ENCODE measurements at regions not wholly inside any gene's neighbourhood (a gene's known extent, or its start where the extent isn't known, plus 50 kb on each side); places are given as distances from the start of the nearest gene placed in this dataset.

DNA sequence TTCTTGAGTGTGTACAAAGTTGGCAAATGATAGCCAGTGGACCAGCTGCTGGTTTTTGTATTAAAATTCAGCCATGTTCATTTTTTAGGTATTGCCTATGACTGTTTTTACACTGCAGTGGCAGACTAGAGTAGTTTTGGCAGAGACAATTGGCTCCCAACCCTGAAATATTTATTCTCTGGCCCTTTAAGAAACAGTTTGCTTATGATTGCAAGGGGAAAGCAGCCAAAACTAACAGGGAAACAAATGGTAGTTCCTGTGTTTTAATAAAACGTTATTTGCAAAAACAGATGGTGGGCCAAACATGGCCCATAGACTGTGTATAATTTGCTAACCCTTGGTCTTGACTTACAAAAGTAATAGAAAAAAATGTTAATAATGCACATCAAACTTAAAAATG, 110.2 kb downstream of the ALX1 start:
- TF ChIP-seq CTCF (IDR thresholded peaks at IDR 0.05) (no peak), EP300 (IDR thresholded peaks at IDR 0.05) (no peak), POLR2A (IDR thresholded peaks at IDR 0.05) (no peak)
- intact Hi-C loops (cut with DNase I), result no loop called here
- 15 to 38% methylated on average over 1 of the region's 1 CpG for WGBS, 2 donors

GRCh38 chr12:85392508-85392907, 112.5 kb downstream of the ALX1 start:
- no peak for TF ChIP-seq EP300 (IDR thresholded peaks at IDR 0.05)
- no peak for TF ChIP-seq CTCF (IDR thresholded peaks at IDR 0.05)
- TF ChIP-seq POLR2AphosphoS5 (IDR thresholded peaks at IDR 0.05), result no peak
- TF ChIP-seq POLR2A (IDR thresholded peaks at IDR 0.05), result no peak

More for the DNA sequence above, 110.2 kb downstream of the ALX1 start:
- no peaks in the 10 kb centered on the region for H3K27me3 ChIP-seq
- no peak overlapping the region for H3K4me3 ChIP-seq
- no peak overlapping the region for H3K27ac ChIP-seq
- DNase-seq, result no peak
- no peaks in the 10 kb centered on the region for H3K9me3 ChIP-seq
- H3K36me3 ChIP-seq, result no peaks in the 10 kb centered on the region
- no peaks in the 10 kb centered on the region for H3K4me1 ChIP-seq

GRCh38 chr12:85393606-85394005, 113.6 kb downstream of the ALX1 start:
- Histone ChIP-seq H3K4me1 (no peaks in the 10 kb centered on the region), H3K27me3 (no peaks in the 10 kb centered on the region), H3K9me3 (no peaks in the 10 kb centered on the region), H3K27ac (no peak overlapping the region), H3K36me3 (no peaks in the 10 kb centered on the region), H3K4me3 (no peak overlapping the region)
- DNase-seq, result no peak
- TF ChIP-seq POLR2A (IDR thresholded peaks at IDR 0.05) (no peak), EP300 (IDR thresholded peaks at IDR 0.05) (no peak), CTCF (IDR thresholded peaks at IDR 0.05) (no peak), POLR2AphosphoS5 (IDR thresholded peaks at IDR 0.05) (no peak)
- intact Hi-C loops (cut with DNase I), result no loop called here

More at GRCh38 chr12:85392508-85392907, 112.5 kb downstream of the ALX1 start:
- no peak overlapping the region for H3K27ac ChIP-seq
- WGBS, 2 donors, result 45 to 57% methylated on average over 1 of the region's 1 CpG
- H3K4me1 ChIP-seq, result no peaks in the 10 kb centered on the region
- H3K27me3 ChIP-seq, result no peaks in the 10 kb centered on the region
- intact Hi-C loops (cut with DNase I), result no loop called here
- DNase-seq, result no peak
- H3K9me3 ChIP-seq, result no peaks in the 10 kb centered on the region
- no peaks in the 10 kb centered on the region for H3K36me3 ChIP-seq
- H3K4me3 ChIP-seq, result no peak overlapping the region

DNA sequence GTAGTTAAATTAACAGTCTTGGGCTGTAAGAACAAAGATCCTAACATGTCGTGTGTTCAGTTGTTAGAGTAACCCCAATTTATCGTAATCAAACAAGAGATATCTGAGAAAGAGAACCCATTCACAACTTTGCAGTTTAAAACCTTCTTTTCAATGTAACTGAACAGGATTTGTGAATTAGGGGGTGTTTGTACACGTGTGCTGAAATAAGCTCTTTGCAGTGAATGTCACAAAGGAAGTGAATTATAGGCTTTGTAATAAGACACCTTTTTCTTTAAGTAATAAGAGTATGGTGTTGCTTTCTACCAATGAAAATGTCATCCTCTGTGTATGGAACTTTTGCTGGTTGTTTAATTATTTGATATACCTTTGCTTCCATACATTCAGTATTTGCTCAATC, 114.0 kb downstream of the ALX1 start:
- no peak for DNase-seq
- 68 to 71% methylated on average over 3 of the region's 3 CpGs for whole genome bisulfite sequencing, 2 donors
- H3K4me1 ChIP-seq, result no peaks in the 10 kb centered on the region
- H3K9me3 ChIP-seq, result no peaks in the 10 kb centered on the region
- no peak overlapping the region for H3K4me3 ChIP-seq
- no peaks in the 10 kb centered on the region for H3K27me3 ChIP-seq
- H3K36me3 ChIP-seq, result no peaks in the 10 kb centered on the region
- TF ChIP-seq CTCF (IDR thresholded peaks at IDR 0.05), result no peak
- TF ChIP-seq EP300 (IDR thresholded peaks at IDR 0.05), result no peak
- H3K27ac ChIP-seq, result no peak overlapping the region
- intact Hi-C loops (cut with DNase I), result no loop called here

DNA sequence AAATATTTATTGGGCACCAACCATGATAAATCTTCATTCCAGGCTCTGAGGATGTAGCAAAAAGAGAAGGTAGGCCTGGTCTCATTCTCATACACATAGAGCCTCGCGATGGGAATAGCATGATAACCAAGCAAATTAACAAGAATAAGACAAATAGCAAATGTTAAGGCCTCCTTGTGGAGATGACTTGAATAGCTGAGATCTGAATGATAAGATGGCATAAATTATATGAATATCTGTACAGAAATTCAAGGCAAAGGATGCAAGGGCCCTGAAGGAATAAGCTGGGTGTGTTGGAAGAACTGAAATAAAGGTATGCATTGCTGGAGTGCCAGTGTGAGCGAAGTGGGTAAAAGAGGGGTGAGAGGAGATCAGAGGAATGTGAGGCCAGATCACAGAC, 114.8 kb downstream of the ALX1 start:
- DNase-seq, result no peak
- Histone ChIP-seq H3K27me3 (no peaks in the 10 kb centered on the region), H3K4me3 (no peak overlapping the region), H3K4me1 (no peaks in the 10 kb centered on the region), H3K27ac (no peak overlapping the region), H3K36me3 (no peaks in the 10 kb centered on the region), H3K9me3 (no peaks in the 10 kb centered on the region)
- intact Hi-C loops (cut with DNase I), result no loop called here
- TF ChIP-seq POLR2A (IDR thresholded peaks at IDR 0.05) (no peak), EP300 (IDR thresholded peaks at IDR 0.05) (no peak), CTCF (IDR thresholded peaks at IDR 0.05) (no peak), POLR2AphosphoS5 (IDR thresholded peaks at IDR 0.05) (no peak)
- 92 to 93% methylated on average over 3 of the region's 3 CpGs for WGBS, 2 donors

All from sigmoid colon (tissue), 6 donors.